GM21825 (cell line): ENCODE measurements at regions not wholly inside any gene's neighbourhood (a gene's known extent, or its start where the extent isn't known, plus 50 kb on each side); places are given as distances from the start of the nearest gene placed in this dataset.

Source experiments
- ATAC-seq: cut with Tn5 transposase; IDR thresholded peaks from one replicate; pipeline ENCODE4 v1.9.1; 2021; ENCODE audit warnings: mild to moderate bottlenecking, moderate library complexity; ENCODE audit not compliant: unreplicated experiment

DNA sequence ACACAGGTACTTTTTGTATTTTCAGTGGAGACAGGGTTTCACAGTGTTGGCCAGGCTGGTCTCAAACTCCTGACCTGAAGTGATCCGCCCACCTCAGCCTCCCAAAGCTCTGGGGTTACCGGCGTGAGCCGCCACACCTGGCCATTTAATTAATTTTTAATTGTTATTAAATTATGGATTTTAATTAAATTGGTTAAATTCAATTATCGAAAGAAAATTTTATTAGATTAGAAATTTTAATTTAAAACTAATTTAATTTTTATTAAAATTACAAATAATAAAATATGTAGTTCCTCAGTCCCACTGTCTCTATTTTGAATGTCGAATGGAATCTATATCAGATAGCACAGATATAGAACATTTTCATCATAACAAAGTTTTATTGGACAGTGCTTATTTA lies 416.5 kb downstream of the GABRG2 start:
- ATAC-seq: no peak

- no peak for ATAC-seq
These were observed 417.4 kb downstream of the GABRG2 start for GRCh38 chr5:162484986-162485385.

DNA sequence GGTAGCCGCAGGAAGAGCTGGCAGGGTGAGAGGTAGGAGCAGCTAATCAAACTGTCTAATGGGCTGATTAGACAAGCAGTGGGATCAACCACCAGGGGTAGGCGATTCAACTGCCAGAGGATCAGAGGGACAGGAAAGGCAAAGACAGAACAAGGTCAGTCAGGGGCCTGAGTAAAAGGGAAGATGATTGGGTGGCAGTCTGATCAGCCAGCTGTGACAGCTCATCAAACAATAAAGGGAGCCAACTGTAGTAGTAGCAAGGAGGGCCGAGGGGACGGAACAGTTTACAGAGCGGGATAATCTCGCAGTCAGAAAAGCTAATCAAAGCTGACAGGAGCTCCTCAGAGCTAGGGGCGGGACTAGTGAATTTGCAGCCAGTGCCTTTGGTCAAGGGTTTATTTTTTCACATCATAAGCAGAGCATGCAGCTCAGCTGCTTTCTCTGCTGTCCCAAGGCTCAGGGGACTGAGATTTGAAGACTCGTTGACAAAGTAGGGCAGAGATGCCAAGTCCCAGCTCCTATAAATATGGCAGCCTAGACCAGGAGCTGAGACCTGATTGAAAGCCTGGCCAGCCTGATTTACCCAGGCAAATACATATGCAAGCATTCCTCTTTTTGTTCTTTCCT lies 418.2 kb downstream of the GABRG2 start:
- ATAC-seq: no peak

DNA sequence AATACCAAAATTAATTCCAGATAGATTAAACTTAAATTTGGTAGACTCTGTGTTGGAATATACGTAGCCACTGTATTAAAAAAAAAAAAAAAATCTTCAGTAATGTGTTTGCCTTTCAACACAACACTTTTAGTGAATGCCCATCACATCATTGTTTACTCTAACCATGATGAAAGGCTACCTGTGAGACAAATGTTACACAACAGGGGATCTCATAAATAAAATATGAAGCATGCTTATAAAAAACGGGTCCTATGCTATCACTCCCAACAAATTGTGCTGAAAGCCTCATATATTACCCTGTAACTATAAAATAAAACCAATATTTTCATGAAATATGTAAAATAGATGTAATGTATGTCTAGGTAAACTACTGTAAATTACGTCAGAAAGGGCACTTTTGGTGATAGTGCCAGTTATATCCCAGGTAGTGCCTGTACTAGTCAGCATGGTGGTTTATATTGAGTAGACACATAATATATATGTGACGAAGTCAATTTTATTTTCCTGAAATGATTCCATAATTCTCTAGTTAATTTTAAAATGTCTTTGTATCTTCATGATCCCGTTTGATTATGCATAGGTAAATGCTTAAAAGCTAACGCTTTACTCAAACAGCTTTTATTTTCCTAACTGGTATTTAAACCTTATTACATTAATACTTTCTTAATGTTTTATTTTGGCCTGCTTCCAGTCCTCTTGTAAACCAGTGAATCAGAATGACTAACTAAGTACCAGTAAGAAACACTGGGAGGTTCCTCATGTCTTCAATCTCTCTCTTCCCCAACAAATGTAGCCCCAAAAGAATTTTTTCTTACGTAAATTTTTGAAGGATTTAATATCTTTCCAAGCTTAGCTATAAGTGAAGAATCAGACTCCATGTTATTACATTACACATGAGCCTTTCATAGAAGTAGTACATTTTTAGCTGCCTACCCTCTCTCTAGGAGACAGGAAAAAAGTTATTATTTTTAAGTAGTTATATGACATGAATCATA lies 420.3 kb downstream of the GABRG2 start:
- ATAC-seq: no peak

DNA sequence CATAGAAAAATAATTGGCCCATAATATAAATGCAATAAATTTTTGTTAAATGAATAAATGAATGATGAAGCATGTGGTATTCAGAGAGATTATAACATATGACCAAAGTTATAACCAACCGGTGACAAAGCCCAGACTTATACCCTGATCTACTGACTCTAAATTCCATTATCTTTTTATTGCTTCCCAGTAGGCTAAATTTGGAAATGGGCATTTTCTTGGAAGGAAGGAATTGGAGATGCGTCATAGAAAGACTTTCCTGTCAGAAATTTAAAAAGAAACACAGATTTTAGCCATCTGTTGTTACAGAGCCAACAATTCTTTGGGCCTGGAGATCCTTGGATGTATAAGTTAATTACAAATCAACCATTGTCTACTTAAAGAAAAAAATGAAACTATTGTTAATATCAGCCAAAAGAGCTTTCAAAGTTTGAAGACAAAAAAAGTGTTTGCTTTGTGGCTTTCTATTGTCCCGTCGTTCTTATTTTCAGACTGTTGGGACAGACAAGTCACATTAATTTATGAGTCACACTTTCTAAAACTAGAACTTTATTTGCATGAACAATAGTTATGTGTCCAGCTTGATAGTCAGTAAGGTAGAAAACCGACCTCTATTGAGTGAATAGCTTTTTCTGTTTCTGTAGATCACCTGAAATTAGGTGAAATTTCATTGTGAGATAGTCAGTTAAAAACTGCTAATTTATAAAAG lies 428.7 kb downstream of the GABRG2 start:
- no peak for ATAC-seq

- ATAC-seq: no peak
These were observed 429.9 kb downstream of the GABRG2 start for GRCh38 chr5:162497455-162497854.

GRCh38 chr5:162502780-162503179 lies 435.2 kb downstream of the GABRG2 start:
- no peak for ATAC-seq

DNA sequence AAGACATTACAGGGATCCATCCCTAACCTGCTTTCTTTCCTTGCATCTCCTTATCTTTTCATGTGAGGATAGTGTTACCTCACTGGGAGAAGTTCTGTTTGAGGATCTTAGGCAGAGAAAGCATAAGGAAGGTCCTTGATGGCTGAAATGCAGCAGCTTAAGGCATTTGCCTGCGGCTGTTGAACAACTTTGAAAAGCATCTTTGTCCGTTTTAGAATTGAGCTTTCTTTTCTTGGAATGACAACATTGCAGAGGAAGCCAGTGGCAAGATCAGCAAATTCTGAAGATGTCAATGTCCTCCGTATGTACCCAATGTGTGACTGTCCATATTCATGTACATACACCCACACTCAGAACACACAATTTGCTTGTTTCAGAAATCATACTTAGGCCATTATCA lies 436.2 kb downstream of the GABRG2 start:
- no peak for ATAC-seq

- no peak for ATAC-seq
These were observed 445.5 kb downstream of the GABRG2 start for GRCh38 chr5:162512935-162513565.

GRCh38 chr5:162514116-162514515 lies 446.5 kb downstream of the GABRG2 start:
- no peak for ATAC-seq

GRCh38 chr5:162520878-162521277 lies 453.3 kb downstream of the GABRG2 start:
- no peak for ATAC-seq

DNA sequence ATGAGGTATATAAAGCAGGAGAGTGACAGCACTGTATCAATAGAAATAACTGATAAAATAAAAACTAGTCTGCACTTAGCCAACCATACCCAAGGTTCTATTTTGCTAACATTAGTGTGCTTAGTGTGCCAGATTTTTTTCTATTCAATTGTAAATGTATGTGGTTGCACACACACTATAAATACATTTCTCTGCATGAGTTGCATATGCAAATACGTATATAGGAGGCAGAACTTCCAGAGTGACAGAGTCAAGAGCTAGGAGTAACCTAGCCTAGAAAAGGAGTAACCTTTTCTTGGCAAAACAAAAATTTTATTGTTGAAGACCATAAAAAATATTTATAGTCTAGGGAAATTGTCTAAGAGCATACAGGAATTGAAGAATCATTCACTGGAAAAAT lies 461.6 kb downstream of the GABRG2 start:
- ATAC-seq: no peak

DNA sequence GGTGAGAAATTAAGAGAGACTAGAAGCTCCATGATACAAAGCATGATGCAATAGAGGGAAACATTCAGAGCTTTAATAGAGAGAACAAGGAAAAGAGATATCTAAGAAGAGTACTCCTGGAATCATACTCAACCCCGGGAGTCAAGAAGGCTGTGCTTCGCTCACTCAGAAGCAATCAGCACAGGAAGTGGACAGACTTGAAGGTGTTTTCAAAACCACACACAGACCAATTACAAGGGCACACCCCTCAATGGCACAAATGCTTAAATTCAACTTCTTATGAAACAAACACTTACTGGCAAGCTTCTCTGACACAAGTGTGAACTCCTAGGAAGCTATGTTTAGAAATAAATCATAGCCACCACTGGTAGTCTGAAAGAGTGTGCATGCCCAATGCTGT lies 462.3 kb downstream of the GABRG2 start:
- ATAC-seq: no peak

- ATAC-seq: no peak
These were observed 475.9 kb downstream of the GABRG2 start for GRCh38 chr5:162543437-162543836.

GRCh38 chr5:162544905-162545304 lies 477.3 kb downstream of the GABRG2 start:
- ATAC-seq: no peak

GRCh38 chr5:162550236-162550635 lies 482.7 kb downstream of the GABRG2 start:
- ATAC-seq: no peak

DNA sequence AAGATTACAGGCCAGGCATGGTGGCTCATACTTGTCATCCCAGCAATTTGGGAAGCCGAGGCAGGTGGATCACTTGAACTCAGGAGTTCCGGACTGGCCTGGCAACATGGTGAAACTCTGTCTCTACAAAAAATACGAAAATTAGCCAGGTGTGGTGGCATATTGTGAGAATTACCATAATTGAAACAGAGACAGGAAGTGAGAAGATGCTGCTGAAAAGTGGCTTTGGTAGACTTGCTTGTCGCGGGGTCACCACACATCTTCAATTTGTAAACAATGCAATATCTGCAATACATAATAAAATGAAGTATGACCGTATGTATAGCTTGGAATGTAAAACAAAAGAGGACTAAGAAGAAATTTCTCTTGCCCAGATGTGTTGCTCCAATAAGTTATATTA lies 490.5 kb downstream of the GABRG2 start:
- ATAC-seq: no peak

DNA sequence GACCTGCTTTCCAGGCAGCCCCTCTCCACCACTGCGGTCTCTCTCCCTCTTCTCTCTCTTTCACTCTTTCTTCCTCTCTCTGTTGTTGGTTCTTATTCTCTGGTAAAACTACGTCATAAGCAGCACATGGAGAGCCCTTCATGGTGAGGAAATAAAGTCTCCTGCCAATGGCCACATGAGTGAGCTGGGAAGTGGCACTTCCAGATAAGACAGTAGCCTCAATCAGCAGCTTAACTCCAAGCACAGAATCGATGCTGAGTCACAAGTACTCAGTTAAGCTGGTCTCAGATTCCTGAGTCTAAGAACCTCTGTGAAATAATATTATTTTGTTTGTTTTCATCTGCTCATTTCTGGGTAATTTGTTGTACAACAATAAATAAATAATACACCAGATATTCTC lies 500.1 kb downstream of the GABRG2 start:
- no peak for ATAC-seq

DNA sequence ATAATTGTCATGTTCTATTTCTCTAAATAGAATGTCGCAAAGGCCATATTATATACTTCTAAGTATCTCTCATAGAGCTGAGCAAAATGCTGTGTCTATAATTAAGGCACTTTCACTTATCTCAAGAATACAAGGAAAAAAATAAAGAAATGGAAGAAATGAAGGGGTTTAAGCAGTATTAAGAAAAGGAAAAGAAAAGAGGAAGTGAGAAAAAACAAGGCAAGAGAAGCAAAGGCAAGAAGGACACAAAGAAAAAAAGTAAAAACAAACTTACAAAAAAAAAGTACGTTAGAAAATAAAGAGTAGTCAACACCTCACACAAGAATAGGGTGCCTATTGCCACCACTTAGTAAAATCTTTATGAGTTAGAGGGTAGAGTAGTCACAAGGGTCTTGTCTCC lies 506.2 kb downstream of the GABRG2 start:
- ATAC-seq: no peak

- ATAC-seq: no peak
These were observed 524.2 kb downstream of the GABRG2 start for GRCh38 chr5:162591724-162592123.

DNA sequence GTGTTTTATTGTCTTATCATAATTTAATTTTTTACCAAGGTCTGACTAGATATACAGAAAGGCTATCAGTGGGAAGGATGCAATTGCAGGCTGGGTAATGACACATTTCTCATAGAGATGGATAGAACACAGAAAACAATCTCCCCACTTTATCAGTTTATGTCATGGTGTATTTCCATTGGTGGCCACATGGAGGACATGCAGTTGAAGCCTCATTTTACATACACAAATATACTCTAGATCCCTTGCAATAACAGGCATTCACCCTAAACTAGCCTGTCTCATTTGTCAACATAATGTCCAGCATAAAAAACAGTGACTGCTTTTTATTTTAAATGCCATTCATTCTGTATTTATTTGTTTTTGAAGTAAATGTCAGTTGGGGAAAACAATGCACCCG lies 526.3 kb downstream of the GABRG2 start:
- no peak for ATAC-seq
